ENCODE measurements at regions not wholly inside any gene's neighbourhood (a gene's known extent, or its start where the extent isn't known, plus 50 kb on each side); places are given as distances from the start of the nearest gene placed in this dataset.

DNA sequence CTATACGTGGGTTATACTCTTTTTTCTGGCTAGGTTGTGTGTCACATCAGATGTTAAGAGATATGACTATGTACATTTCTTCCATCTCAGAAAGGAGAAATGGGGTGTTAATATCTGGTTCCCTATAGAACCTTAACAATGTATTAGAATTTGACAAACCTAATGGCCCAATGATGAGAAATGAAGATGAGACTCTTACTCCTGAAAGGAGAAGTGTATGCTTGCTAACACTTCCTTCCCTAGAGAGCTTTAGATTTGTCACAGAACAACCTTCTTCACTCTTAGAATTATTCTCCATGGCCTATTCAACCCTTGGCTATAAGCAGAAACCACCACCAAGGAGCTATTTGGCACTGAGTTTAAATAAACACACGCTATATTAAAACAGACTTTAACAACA, 839.6 kb downstream of the GALC start:
- Histone ChIP-seq H3K9me3 (ENCODE audit: low read depth) (no peaks in the 10 kb centered on the region), H3K4me3 (no peak overlapping the region), H2AFZ (no peak overlapping the region), H4K20me1 (ENCODE audit: insufficient read depth, poor library complexity, severe bottlenecking) (no peaks in the 10 kb centered on the region), H3K4me2 (no peak overlapping the region), H3K79me2 (no peaks in the 10 kb centered on the region), H3K4me1 (ENCODE audit: insufficient read depth) (no peaks in the 10 kb centered on the region), H3K27ac (no peak overlapping the region), H3K27me3 (no peaks in the 10 kb centered on the region), H3K9me2 (replicated peaks; ENCODE audit: insufficient read depth) (no peaks in the 10 kb centered on the region), H3K36me3 (replicated peaks; ENCODE audit: insufficient read depth, low read depth) (no peaks in the 10 kb centered on the region)
- TF ChIP-seq, protein P1, sequence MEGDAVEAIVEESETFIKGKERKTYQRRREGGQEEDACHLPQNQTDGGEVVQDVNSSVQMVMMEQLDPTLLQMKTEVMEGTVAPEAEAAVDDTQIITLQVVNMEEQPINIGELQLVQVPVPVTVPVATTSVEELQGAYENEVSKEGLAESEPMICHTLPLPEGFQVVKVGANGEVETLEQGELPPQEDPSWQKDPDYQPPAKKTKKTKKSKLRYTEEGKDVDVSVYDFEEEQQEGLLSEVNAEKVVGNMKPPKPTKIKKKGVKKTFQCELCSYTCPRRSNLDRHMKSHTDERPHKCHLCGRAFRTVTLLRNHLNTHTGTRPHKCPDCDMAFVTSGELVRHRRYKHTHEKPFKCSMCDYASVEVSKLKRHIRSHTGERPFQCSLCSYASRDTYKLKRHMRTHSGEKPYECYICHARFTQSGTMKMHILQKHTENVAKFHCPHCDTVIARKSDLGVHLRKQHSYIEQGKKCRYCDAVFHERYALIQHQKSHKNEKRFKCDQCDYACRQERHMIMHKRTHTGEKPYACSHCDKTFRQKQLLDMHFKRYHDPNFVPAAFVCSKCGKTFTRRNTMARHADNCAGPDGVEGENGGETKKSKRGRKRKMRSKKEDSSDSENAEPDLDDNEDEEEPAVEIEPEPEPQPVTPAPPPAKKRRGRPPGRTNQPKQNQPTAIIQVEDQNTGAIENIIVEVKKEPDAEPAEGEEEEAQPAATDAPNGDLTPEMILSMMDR (IDR thresholded peaks at IDR 0.05; ENCODE audit: poor library complexity) = no peak
- TF ChIP-seq EZH2phosphoT487 (IDR thresholded peaks at IDR 0.05; ENCODE audit: low read depth, severe bottlenecking, unreplicated experiment) = no peak
- no peak for TF ChIP-seq EZH2 (IDR thresholded peaks at IDR 0.05; ENCODE audit: borderline replicate concordance)
- no peak for DNase-seq (ENCODE audit: low spot score)
- 94% methylated on average over 2 of the region's 2 CpGs for WGBS (ENCODE audit: low lambda C conversion rate, missing lambda C conversion rate)

DNA sequence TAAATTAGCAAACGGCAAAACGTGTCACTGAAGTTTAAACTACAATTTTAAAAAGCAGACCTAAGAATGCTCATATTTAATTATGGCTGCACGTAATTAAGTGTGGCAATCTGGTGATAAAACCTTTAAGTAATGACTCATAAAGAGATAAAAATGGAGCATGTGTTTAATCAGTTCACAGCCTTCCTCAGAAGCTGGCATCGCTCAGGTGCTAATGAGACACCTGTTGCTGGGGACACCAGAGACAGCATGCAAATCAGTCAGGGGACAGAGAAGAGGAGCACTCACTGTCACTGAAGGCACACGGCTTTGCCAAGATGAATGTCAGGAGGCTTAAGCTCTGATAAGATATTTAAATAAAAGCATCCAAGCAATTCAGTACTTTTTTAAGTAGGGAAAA, 840.3 kb downstream of the GALC start:
- H3K4me2 ChIP-seq = no peak overlapping the region
- 49% methylated on average over 5 of the region's 5 CpGs for WGBS (ENCODE audit: low lambda C conversion rate, missing lambda C conversion rate)
- no peaks in the 10 kb centered on the region for H3K36me3 ChIP-seq (replicated peaks; ENCODE audit: insufficient read depth, low read depth)
- no peak overlapping the region for H2AFZ ChIP-seq
- no peak for TF ChIP-seq EZH2phosphoT487 (IDR thresholded peaks at IDR 0.05; ENCODE audit: low read depth, severe bottlenecking, unreplicated experiment)
- no peak for TF ChIP-seq EZH2 (IDR thresholded peaks at IDR 0.05; ENCODE audit: borderline replicate concordance)
- TF ChIP-seq, protein P1 (IDR thresholded peaks at IDR 0.05; ENCODE audit: poor library complexity) = no peak
- no peaks in the 10 kb centered on the region for H3K9me2 ChIP-seq (replicated peaks; ENCODE audit: insufficient read depth)
- no peaks in the 10 kb centered on the region for H3K27me3 ChIP-seq
- no peaks in the 10 kb centered on the region for H3K4me1 ChIP-seq (ENCODE audit: insufficient read depth)
- H3K79me2 ChIP-seq = no peaks in the 10 kb centered on the region
- H3K27ac ChIP-seq = no peak overlapping the region
- H3K9me3 ChIP-seq (ENCODE audit: low read depth) = no peaks in the 10 kb centered on the region
- no peak for DNase-seq (ENCODE audit: low spot score)
- no peaks in the 10 kb centered on the region for H4K20me1 ChIP-seq (ENCODE audit: insufficient read depth, poor library complexity, severe bottlenecking)
- H3K4me3 ChIP-seq = no peak overlapping the region

DNA sequence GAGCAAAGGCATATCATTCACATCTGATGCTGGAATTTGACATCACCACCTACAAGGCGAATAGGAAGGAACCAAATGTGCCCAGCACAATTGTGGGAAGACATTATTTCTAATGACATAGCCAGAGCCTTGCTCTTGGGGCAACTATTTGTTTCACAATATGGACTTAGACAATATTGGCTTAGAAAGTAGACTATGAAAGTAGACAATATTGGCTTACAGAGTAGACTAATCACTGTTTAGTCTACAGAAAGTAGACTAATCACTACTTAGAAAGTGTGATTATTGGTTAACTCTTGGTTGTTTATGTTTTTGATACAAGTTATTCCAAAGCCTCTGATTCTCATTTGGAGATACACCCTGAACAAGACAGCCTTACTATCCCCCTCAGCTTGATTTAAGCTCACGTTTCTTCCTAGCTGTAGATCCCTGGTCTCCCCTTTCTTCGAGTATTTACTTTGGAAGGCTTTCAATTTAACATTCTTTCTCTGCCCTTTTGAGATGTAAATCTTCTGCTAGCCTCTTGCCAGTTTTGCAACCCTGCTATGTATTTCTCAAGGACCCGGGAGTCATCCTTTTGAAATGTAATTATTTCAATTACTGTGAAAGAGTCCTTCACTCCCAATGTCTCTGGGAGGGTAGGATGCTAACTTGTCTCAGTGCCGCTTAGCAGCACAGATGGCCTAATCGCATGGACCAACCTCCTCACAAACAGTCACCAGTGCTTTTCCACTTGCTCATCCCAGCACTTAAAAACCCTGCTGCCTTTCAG, 843.2 kb downstream of the GALC start:
- DNase-seq (ENCODE audit: low spot score) = no peak
- 46% methylated on average over 6 of the region's 6 CpGs for WGBS (ENCODE audit: low lambda C conversion rate, missing lambda C conversion rate)
- Histone ChIP-seq H3K9me2 (replicated peaks; ENCODE audit: insufficient read depth) (no peaks in the 10 kb centered on the region), H3K27me3 (no peaks in the 10 kb centered on the region), H3K36me3 (replicated peaks; ENCODE audit: insufficient read depth, low read depth) (no peaks in the 10 kb centered on the region), H3K9me3 (ENCODE audit: low read depth) (no peaks in the 10 kb centered on the region), H3K79me2 (no peaks in the 10 kb centered on the region), H4K20me1 (ENCODE audit: insufficient read depth, poor library complexity, severe bottlenecking) (no peaks in the 10 kb centered on the region), H2AFZ (no peak overlapping the region), H3K27ac (no peak overlapping the region), H3K4me3 (no peak overlapping the region), H3K4me2 (no peak overlapping the region), H3K4me1 (ENCODE audit: insufficient read depth) (no peaks in the 10 kb centered on the region)
- TF ChIP-seq EZH2 (IDR thresholded peaks at IDR 0.05; ENCODE audit: borderline replicate concordance) = no peak
- no peak for TF ChIP-seq EZH2phosphoT487 (IDR thresholded peaks at IDR 0.05; ENCODE audit: low read depth, severe bottlenecking, unreplicated experiment)
- TF ChIP-seq, protein P1 (IDR thresholded peaks at IDR 0.05; ENCODE audit: poor library complexity) = no peak

Data from hepatocyte (in vitro differentiated cells).